ENCODE measurements at regions not wholly inside any gene's neighbourhood (a gene's known extent, or its start where the extent isn't known, plus 50 kb on each side); places are given as distances from the start of the nearest gene placed in this dataset.
A peak's percentile ranks its signal among the peaks of the same experiment; 100 is the strongest.

GRCh38 chr9:14023285-14023684 is 290.7 kb downstream of the NFIB start:
- DNase-seq (ENCODE audit: low read depth) = no peak
- no peak for TF ChIP-seq CTCF (conservative IDR thresholded peaks at IDR 0.05; ENCODE audit: low read depth, low read length)
- no peak overlapping the region for H3K4me3 ChIP-seq (ENCODE audit: low read depth, low read length)

DNA sequence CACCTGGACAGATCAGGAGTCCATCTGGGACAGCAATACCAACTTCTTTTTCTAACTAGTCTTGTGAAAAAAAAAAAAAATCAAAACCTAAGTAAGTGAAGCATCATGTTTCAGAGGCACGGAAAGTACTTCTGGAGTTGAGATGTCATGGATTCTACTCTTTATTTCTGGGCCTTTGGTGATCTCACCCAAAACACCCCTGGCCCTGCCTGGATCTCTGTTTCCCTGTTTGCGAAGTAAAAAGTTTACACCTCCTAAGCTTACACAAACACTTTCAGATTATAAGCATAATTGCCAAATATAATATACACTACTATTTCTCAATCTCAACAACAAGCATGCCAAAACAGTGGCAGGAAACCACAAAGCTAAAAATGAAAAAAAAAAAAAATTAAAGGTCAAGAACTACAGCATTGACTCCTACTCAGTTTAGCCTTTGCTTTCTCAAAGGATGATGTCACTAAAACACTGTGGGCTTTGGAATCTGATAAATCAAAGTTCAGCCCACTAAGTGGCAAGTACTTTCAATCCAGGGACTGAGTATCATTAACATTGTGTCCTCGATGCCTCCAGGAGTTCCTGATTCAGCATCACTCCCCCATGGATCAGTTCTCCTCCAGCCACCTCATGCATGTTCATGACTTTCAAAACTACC is 291.9 kb downstream of the NFIB start:
- no peak for TF ChIP-seq CTCF (conservative IDR thresholded peaks at IDR 0.05; ENCODE audit: low read depth, low read length)
- peak; percentile 74 for DNase-seq (ENCODE audit: low read depth)
- H3K4me3 ChIP-seq (ENCODE audit: low read depth, low read length) = no peak overlapping the region

DNA sequence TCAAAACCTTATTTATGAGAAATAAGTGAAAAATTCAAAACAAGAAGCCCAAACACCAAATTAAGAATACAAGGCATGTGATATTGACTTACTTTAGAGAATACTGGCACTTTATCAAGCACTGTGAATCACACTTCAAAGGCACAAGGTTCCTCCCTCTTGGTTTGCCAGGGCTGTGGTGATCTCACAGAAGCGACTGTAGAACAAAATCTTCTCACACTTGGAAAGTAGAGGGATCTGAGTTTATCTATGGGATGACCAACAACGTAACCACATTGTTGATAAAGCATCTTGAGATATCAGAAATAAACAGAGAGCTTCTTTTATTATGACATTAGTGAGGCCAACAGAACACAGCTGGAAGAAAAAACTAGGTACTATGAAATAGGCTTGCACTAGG is 295.9 kb downstream of the NFIB start:
- peak; percentile 83 for DNase-seq (ENCODE audit: low read depth)
- no peak overlapping the region for H3K4me3 ChIP-seq (ENCODE audit: low read depth, low read length)
- TF ChIP-seq CTCF (conservative IDR thresholded peaks at IDR 0.05; ENCODE audit: low read depth, low read length) = no peak

- DNase-seq (ENCODE audit: low read depth) = no peak
- no peak overlapping the region for H3K4me3 ChIP-seq (ENCODE audit: low read depth, low read length)
- no peak for TF ChIP-seq CTCF (conservative IDR thresholded peaks at IDR 0.05; ENCODE audit: low read depth, low read length)
Observed at GRCh38 chr9:14014744-14015143, 299.2 kb downstream of the NFIB start.

DNA sequence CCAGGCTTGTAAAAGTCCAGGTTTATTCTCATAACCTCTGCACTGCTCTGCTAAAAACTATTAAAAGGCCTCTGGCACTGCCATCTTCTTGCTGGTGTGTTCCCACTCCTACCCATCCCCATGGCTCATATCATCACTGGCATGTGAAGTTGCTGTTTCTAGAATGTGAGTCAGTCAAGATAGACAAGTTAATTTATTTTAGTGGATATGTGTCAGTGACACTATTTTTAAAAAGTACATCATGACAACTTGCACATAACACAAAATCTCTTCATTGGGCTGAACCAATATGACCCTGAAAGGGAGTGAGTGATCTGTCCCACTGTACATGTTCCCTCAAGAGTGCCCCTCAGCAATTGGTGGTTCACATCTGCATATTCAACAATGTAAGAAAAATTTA is 299.7 kb downstream of the NFIB start:
- no peak for TF ChIP-seq CTCF (conservative IDR thresholded peaks at IDR 0.05; ENCODE audit: low read depth, low read length)
- no peak for DNase-seq (ENCODE audit: low read depth)
- H3K4me3 ChIP-seq (ENCODE audit: low read depth, low read length) = no peak overlapping the region

DNA sequence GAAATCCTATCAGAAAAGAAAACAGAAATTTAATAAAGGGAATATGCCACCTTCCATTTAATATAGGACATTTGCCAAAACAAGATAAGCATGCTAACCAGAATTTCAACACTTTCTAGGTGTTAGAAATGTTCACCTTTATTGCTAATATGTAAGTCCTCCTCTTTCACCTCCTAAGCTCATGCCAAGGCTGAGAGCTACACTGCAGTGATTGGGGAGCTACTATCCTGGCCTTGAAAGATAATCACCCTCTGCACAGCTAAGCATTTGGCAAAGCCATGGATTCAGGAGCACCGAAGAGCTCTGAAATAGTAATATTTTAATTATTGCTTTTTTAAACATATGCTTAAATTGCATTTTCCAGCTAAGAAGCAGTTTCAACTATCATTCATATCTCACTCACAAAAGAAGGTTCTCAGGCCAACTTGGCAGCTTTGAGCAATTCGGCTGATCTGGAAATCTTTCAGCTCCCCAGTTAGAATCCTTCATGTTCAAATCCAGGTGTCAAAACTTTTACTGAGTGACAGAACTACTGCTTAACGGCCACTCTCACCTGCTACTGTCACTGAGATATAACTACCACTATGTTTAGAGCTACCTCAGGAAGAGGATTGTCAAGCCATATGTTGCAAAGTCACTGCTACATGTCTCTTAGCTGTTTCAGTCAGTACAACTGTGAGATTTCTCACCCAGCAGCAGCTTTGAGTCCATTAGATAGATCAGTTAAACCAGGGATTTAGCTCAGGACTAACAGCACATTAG is 302.0 kb downstream of the NFIB start:
- no peak for DNase-seq (ENCODE audit: low read depth)
- H3K4me3 ChIP-seq (ENCODE audit: low read depth, low read length) = no peak overlapping the region
- TF ChIP-seq CTCF (conservative IDR thresholded peaks at IDR 0.05; ENCODE audit: low read depth, low read length) = no peak

All from choroid plexus epithelial cell (primary cell).